Calu3 (cell line): ENCODE measurements at regions not wholly inside any gene's neighbourhood (a gene's known extent, or its start where the extent isn't known, plus 50 kb on each side); places are given as distances from the start of the nearest gene placed in this dataset.

Experiments used
- BruUV-seq: library from RNA; stranded (reverse); fragments of 400-500 nt; replicated peaks from 2 replicates; lab custom pipeline; 2021; lab: Mats Ljungman, UMichigan
- CTCF ChIA-PET: fragments of 300-600 bp; sonication (Branson Sonifier 250); formaldehyde crosslinking; loops from one replicate; lab custom pipeline; 2022; ENCODE audit warnings: antibody characterized with exemption; lab: Charles Lee
- DNase-seq: peaks from one replicate; pipeline ENCODE4 v3.0.0; 2022
- H3K27ac Mint-ChIP-seq: one replicate; pipeline ENCODE4 v1.8.0; 2022; ENCODE audit warnings: mixed read lengths; ENCODE audit not compliant: unreplicated experiment
- H3K27me3 Mint-ChIP-seq: one replicate; pipeline ENCODE4 v1.8.0; 2022; ENCODE audit warnings: mixed read lengths; ENCODE audit not compliant: unreplicated experiment
- H3K36me3 Mint-ChIP-seq: one replicate; pipeline ENCODE4 v1.8.0; 2022; ENCODE audit warnings: mild to moderate bottlenecking, moderate library complexity, mixed read lengths; ENCODE audit not compliant: insufficient read depth, unreplicated experiment
- H3K4me1 Mint-ChIP-seq: one replicate; pipeline ENCODE4 v1.8.0; 2022; ENCODE audit warnings: mild to moderate bottlenecking, low read depth, mixed read lengths; ENCODE audit not compliant: unreplicated experiment
- H3K4me3 Mint-ChIP-seq: one replicate; pipeline ENCODE4 v1.8.0; 2022; ENCODE audit warnings: mild to moderate bottlenecking, low read depth, moderate library complexity, mixed read lengths; ENCODE audit not compliant: unreplicated experiment
- H3K9me3 Mint-ChIP-seq: one replicate; pipeline ENCODE4 v1.8.0; 2022; ENCODE audit warnings: low read depth, mixed read lengths; ENCODE audit not compliant: unreplicated experiment
- intact Hi-C: fragments of 100-400 bp; cut with micrococcal nuclease; formaldehyde crosslinking; loops from one replicate; pipeline ENCODE4 v1.10.0; 2022; ENCODE audit not compliant: unreplicated experiment
- TF ChIP-seq, protein P1 (sequence below): fragments of 200-600 bp; IDR thresholded peaks from one replicate; pipeline ENCODE4 v1.8.0; 2022; ENCODE audit warnings: antibody characterized with exemption; ENCODE audit not compliant: unreplicated experiment

DNA sequence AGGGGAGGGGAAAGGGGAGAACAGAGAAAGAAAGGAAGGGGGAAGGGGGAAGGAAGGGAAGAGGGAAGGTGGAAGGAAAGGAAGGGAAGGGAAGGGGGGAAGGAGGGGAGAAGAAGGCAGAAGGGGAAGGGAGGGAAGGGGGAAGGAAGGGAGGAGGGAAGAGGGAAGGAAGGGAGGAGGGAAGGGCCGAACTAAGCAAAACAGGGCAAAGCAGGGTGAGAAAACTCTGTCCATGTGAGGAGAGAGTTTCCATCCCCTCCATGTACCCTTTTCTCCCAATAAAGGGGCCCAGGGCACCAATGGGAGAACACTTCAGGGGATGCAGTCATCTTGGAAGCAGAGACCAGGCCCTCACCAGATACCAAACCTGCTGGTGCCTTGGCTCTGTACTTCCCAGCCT is 256.8 kb upstream of the CDH5 start:
- Mint-ChIP-seq H3K36me3 (no peaks in the 10 kb centered on the region), H3K27ac (no peak overlapping the region), H3K4me1 (no peaks in the 10 kb centered on the region), H3K4me3 (no peak overlapping the region), H3K27me3 (peaks cover 94% of the 10 kb centered on the region), H3K9me3 (no peaks in the 10 kb centered on the region)
- CTCF ChIA-PET: no interaction called here
- intact Hi-C loops: no loop called here
- no peak for DNase-seq
- TF ChIP-seq, protein P1, sequence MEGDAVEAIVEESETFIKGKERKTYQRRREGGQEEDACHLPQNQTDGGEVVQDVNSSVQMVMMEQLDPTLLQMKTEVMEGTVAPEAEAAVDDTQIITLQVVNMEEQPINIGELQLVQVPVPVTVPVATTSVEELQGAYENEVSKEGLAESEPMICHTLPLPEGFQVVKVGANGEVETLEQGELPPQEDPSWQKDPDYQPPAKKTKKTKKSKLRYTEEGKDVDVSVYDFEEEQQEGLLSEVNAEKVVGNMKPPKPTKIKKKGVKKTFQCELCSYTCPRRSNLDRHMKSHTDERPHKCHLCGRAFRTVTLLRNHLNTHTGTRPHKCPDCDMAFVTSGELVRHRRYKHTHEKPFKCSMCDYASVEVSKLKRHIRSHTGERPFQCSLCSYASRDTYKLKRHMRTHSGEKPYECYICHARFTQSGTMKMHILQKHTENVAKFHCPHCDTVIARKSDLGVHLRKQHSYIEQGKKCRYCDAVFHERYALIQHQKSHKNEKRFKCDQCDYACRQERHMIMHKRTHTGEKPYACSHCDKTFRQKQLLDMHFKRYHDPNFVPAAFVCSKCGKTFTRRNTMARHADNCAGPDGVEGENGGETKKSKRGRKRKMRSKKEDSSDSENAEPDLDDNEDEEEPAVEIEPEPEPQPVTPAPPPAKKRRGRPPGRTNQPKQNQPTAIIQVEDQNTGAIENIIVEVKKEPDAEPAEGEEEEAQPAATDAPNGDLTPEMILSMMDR: no peak
- BruUV-seq: no TSS peak

GRCh38 chr16:66107661-66108060 is 258.8 kb upstream of the CDH5 start:
- Mint-ChIP-seq H3K27ac (no peak overlapping the region), H3K4me1 (no peaks in the 10 kb centered on the region), H3K9me3 (no peaks in the 10 kb centered on the region), H3K36me3 (no peaks in the 10 kb centered on the region), H3K27me3 (peaks cover 94% of the 10 kb centered on the region), H3K4me3 (no peak overlapping the region)
- intact Hi-C loops: no loop called here
- CTCF ChIA-PET: no interaction called here
- DNase-seq: no peak
- TF ChIP-seq, protein P1: no peak
- no TSS peak for BruUV-seq

DNA sequence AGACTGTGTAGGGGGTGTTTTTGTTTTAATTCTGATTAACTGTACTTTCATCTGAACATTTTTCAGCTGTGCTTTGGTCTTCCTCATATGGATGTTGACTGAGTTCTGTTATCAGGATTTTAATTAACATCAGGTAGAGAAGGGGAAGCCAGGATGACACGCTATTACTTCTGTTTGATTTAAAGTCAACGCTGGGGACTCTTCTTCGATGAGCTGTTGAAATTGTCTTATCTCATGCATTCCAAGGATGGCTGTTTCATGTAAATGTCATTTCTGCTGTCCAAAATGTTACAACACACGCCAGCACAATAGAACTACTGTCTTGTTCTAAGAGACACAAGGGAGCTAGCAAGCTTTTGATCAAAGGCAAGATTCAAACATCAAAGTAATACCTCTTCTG is 263.3 kb upstream of the CDH5 start:
- no peak for DNase-seq
- no TSS peak for BruUV-seq
- H3K9me3 Mint-ChIP-seq: no peaks in the 10 kb centered on the region
- H3K4me1 Mint-ChIP-seq: no peaks in the 10 kb centered on the region
- CTCF ChIA-PET: no interaction called here
- H3K36me3 Mint-ChIP-seq: no peaks in the 10 kb centered on the region
- H3K27ac Mint-ChIP-seq: no peak overlapping the region
- intact Hi-C loops: no loop called here
- no peak overlapping the region for H3K4me3 Mint-ChIP-seq
- TF ChIP-seq, protein P1: no peak
- H3K27me3 Mint-ChIP-seq: peaks cover 80% of the 10 kb centered on the region

GRCh38 chr16:66099306-66099705 is 267.2 kb upstream of the CDH5 start:
- H3K27me3 Mint-ChIP-seq: peaks cover 81% of the 10 kb centered on the region
- no peak for DNase-seq
- no peaks in the 10 kb centered on the region for H3K4me1 Mint-ChIP-seq
- CTCF ChIA-PET: no interaction called here
- no TSS peak for BruUV-seq
- H3K4me3 Mint-ChIP-seq: no peak overlapping the region
- no peak overlapping the region for H3K27ac Mint-ChIP-seq
- no peaks in the 10 kb centered on the region for H3K9me3 Mint-ChIP-seq
- TF ChIP-seq, protein P1: no peak
- intact Hi-C loops: no loop called here
- H3K36me3 Mint-ChIP-seq: no peaks in the 10 kb centered on the region
